ENCODE measurements at regions not wholly inside any gene's neighbourhood (a gene's known extent, or its start where the extent isn't known, plus 50 kb on each side); places are given as distances from the start of the nearest gene placed in this dataset.
"Not testable (repeated sequence)": the region's sequence is repeated elsewhere in the genome, so short reads cannot be mapped to it uniquely, and the experiment has no call there.

DNA sequence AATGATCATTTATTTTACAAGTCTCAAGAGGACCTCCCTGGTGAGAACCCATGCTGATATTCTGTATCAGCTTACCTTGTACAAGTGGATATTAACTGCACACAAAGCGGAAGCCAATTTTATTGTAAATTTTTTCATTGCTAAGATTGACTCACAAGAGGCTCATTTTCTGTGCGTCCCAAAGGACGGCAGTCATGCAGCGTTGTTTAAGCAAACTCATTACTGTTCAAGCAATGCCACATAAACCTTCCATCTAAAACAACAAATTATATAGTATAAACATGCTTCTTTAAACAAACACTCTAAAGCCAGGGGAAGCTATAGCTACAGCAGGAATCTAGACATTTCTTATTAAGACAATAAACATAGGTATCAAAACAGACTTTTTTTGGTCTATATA is 575.3 kb downstream of the FRK start:
- in situ Hi-C loops (cut with HindIII; ENCODE audit: low sequenced_read_pairs) = no loop called here
- H3K4me3 ChIP-seq (ENCODE audit: low read depth, low read length) = no peak overlapping the region
- TF ChIP-seq, protein P1, sequence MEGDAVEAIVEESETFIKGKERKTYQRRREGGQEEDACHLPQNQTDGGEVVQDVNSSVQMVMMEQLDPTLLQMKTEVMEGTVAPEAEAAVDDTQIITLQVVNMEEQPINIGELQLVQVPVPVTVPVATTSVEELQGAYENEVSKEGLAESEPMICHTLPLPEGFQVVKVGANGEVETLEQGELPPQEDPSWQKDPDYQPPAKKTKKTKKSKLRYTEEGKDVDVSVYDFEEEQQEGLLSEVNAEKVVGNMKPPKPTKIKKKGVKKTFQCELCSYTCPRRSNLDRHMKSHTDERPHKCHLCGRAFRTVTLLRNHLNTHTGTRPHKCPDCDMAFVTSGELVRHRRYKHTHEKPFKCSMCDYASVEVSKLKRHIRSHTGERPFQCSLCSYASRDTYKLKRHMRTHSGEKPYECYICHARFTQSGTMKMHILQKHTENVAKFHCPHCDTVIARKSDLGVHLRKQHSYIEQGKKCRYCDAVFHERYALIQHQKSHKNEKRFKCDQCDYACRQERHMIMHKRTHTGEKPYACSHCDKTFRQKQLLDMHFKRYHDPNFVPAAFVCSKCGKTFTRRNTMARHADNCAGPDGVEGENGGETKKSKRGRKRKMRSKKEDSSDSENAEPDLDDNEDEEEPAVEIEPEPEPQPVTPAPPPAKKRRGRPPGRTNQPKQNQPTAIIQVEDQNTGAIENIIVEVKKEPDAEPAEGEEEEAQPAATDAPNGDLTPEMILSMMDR (IDR thresholded peaks at IDR 0.05; ENCODE audit: low read depth, low read length) = no peak
- no peak for DNase-seq (ENCODE audit: low read depth, low spot score)

DNA sequence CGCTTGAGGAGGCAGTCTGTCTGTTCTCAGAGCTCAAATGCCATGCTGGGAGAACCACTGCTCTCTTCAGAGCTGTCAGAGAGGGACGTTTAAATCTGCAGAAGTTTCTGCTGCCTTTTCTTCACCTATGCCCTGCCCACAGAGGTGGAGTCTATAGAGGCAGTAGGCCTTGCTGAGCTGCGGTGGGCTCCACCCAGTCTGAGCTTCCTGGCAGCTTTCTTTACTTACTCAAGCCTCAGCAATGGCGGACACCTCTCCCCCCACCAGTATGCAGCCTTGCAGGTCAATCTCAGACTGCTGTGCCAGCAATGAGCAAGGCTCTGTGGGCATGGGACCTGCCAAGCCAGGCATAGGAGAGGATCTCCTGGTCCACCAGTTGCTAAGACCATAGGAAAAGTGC is 580.1 kb downstream of the FRK start:
- DNase-seq (ENCODE audit: low read depth, low spot score); H3K4me3 ChIP-seq (ENCODE audit: low read depth, low read length); in situ Hi-C loops (cut with HindIII; ENCODE audit: low sequenced_read_pairs): not testable (repeated sequence)

DNA sequence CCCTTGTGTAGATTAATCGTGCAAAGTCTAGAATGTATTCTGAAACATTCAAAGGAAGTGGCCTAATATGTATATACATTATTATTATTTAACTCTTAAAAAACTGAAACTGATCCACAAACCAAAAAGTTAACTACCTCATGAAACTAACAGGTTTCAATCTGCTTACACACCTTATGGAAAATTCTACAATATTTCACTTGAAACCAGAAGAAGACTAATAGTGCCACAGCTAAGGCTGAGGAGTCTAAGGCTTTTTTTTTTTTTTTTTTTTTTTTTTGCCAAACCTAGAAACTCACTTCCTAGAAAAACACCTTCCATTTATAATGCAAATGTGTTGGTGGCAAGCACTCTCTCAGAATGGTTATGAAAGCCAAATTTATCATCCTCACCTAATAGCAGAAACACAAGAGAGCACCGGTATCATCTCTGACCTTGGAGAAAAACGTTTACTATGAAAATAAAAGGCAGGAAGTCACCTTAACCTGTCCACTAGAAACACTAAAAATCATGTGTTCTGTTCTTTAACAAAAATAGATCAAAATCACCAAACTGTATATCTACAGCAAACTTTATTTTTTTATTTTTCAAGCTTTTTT is 586.1 kb downstream of the FRK start:
- TF ChIP-seq, protein P1 (IDR thresholded peaks at IDR 0.05; ENCODE audit: low read depth, low read length) = no peak
- in situ Hi-C loops (cut with HindIII; ENCODE audit: low sequenced_read_pairs) = no loop called here
- no peak overlapping the region for H3K4me3 ChIP-seq (ENCODE audit: low read depth, low read length)

DNA sequence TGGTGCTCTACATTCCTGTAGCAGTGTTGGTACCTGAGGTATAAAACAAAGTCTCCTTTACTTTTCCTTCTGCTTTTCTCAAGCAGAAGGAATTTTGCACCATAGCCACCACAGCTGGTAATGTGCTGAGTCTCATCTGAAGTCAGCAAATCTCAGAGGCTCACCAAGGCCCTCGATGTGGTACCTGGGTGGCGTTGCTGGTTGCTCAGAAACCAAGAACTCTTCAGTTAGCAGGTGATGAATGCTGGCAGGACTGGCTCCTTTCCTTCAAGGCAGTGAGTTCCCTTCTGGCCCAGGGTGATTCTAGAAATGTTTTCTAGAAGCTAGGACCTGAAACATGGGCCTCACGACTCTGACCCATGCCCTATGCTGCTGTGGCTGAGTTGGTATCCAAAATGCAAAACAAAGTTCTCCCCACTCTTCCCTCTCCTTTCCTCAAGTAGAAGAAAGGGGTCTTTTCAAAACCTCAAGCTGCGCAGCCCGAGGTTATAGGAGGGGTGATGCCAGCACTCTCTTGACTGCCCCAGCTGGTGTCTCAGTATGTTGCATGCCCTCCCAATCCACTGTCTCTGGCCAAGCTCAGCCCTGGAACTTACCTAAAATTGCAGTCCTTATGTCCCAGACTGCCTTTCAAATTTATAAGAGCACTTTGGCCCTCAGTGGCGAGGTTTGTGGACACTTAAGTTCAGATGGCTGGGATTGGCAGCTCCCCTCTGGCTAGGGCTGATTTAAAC is 592.3 kb downstream of the FRK start:
- in situ Hi-C loops (cut with HindIII; ENCODE audit: low sequenced_read_pairs) = no loop called here
- TF ChIP-seq, protein P1 (IDR thresholded peaks at IDR 0.05; ENCODE audit: low read depth, low read length) = no peak

More for the DNA sequence above, 586.1 kb downstream of the FRK start:
- DNase-seq (ENCODE audit: low read depth, low spot score) = no peak

DNA sequence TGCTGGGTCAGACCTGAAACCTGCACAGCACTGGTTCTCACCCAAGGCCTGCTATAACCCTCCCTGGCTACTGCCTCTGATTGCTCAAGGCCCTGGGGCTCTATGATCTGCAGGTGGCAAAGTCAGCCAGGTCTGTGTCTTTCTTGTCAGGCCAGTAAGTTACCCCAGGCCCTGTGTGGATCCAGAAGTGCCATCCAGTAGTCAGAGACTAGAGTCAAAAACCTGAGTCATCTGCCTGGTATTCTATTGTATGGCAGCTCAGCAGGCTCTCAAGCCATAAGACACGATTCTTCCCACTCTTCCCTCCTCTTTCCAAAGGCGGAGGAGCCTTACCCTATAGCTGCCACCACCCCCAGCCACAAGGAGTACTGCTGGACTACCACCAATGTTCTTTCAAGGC is 593.0 kb downstream of the FRK start:
- no peak for DNase-seq (ENCODE audit: low read depth, low spot score)
- no peak overlapping the region for H3K4me3 ChIP-seq (ENCODE audit: low read depth, low read length)
- in situ Hi-C loops (cut with HindIII; ENCODE audit: low sequenced_read_pairs) = no loop called here
- TF ChIP-seq, protein P1 (IDR thresholded peaks at IDR 0.05; ENCODE audit: low read depth, low read length) = no peak

More for the DNA sequence above, 592.3 kb downstream of the FRK start:
- H3K4me3 ChIP-seq (ENCODE audit: low read depth, low read length) = no peak overlapping the region
- no peak for DNase-seq (ENCODE audit: low read depth, low spot score)

DNA sequence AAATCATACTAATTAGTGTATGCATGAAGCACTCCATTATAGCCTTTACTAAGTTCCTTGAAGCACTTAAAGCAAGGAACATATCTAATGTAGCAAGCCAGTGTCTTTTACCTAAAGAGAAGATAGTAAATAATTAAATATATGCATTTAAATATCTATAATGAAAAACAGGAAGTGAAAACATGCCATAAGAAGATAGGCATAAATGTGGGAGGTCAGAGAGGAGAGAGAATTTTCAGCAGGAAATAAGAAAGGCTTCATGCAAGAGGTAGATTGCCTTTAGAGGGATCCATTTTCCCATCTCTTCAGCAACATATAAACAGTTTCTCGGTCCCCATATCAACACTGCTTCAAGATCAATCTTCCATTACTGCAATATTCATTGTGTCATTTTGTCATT is 599.8 kb downstream of the FRK start:
- in situ Hi-C loops (cut with HindIII; ENCODE audit: low sequenced_read_pairs) = no loop called here
- no peak overlapping the region for H3K4me3 ChIP-seq (ENCODE audit: low read depth, low read length)
- no peak for DNase-seq (ENCODE audit: low read depth, low spot score)
- TF ChIP-seq, protein P1 (IDR thresholded peaks at IDR 0.05; ENCODE audit: low read depth, low read length) = no peak

DNA sequence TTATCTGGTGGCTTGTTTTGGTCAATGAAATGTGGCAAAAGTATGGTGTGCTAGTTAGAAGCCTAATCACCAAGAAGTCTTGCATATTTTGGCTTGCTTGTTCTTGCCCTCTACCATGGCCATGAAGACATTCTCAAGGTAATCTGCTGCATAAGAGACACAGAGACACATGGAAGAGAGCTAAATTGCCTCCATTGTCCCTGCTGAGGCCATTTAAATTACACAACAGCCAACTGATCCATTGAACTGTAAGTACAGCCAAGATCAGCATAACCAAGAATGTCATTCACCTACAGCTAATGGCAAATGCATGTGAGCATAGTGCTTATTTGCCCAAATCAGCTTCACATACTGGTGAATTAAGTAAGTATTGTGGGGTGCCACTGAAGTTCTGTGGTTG is 603.8 kb downstream of the FRK start:
- in situ Hi-C loops (cut with HindIII; ENCODE audit: low sequenced_read_pairs) = no loop called here
- DNase-seq (ENCODE audit: low read depth, low spot score) = no peak
- no peak overlapping the region for H3K4me3 ChIP-seq (ENCODE audit: low read depth, low read length)
- TF ChIP-seq, protein P1 (IDR thresholded peaks at IDR 0.05; ENCODE audit: low read depth, low read length) = no peak

Data from astrocyte of the spinal cord (primary cell).